Caco-2 (cell line): ENCODE measurements at regions not wholly inside any gene's neighbourhood (a gene's known extent, or its start where the extent isn't known, plus 50 kb on each side); places are given as distances from the start of the nearest gene placed in this dataset.

Source experiments
- BruUV-seq: library from RNA; stranded (reverse); fragments of 400-500 nt; replicated peaks from 2 replicates; lab custom pipeline; 2021; lab: Mats Ljungman, UMichigan
- CTCF ChIA-PET: fragments of 300-600 bp; sonication (Branson Sonifier 250); formaldehyde crosslinking; loops from one replicate; lab custom pipeline; 2022; ENCODE audit warnings: antibody characterized with exemption; lab: Charles Lee
- POLR2A ChIA-PET: fragments of 300-600 bp; sonication (Branson Sonifier 250); formaldehyde crosslinking; loops from one replicate; lab custom pipeline; 2022; ENCODE audit warnings: antibody characterized with exemption; lab: Charles Lee
- DNase-seq, 2 experiments: peaks; one replicate each; pipeline versions ENCODE4 v3.0.0 to v3.0.0-alpha.2; 2020 to 2022
- H3K27me3 ChIP-seq: replicated peaks from 2 replicates; pipeline ENCODE4 v1.6.0; 2011; ENCODE audit warnings: low read length; ENCODE audit not compliant: control insufficient read depth, insufficient read depth
- H3K36me3 ChIP-seq: 2 replicates; pipeline ENCODE4 v1.5.1; 2011; ENCODE audit warnings: low read length; ENCODE audit not compliant: control insufficient read depth, insufficient read depth
- H3K4me1 ChIP-seq: fragments of 250-450 bp; sonication (Bioruptor Pico); 2 replicates; pipeline ENCODE4 v1.5.1; 2020; ENCODE audit warnings: mild to moderate bottlenecking
- H3K4me3 ChIP-seq: 2 replicates; pipeline ENCODE4 v1.5.1; 2011; ENCODE audit warnings: low read depth, mild to moderate bottlenecking, control low read depth, low read length
- H3K9me3 ChIP-seq: fragments of 250-450 bp; sonication (Bioruptor Pico); 2 replicates; pipeline ENCODE4 v1.5.1; 2020; ENCODE audit warnings: mild to moderate bottlenecking, moderate library complexity
- H3K27ac Mint-ChIP-seq: one replicate; pipeline ENCODE4 v1.8.0; 2022; ENCODE audit warnings: mixed read lengths; ENCODE audit not compliant: unreplicated experiment
- H3K27me3 Mint-ChIP-seq: one replicate; pipeline ENCODE4 v1.8.0; 2022; ENCODE audit warnings: mixed read lengths; ENCODE audit not compliant: insufficient read depth, unreplicated experiment
- H3K36me3 Mint-ChIP-seq: one replicate; pipeline ENCODE4 v1.8.0; 2022; ENCODE audit warnings: mild to moderate bottlenecking, mixed read lengths; ENCODE audit not compliant: insufficient read depth, unreplicated experiment
- H3K4me1 Mint-ChIP-seq: one replicate; pipeline ENCODE4 v1.8.0; 2022; ENCODE audit warnings: low read depth, mixed read lengths; ENCODE audit not compliant: unreplicated experiment
- H3K4me3 Mint-ChIP-seq: one replicate; pipeline ENCODE4 v1.8.0; 2022; ENCODE audit warnings: mild to moderate bottlenecking, moderate library complexity, mixed read lengths; ENCODE audit not compliant: unreplicated experiment
- H3K9me3 Mint-ChIP-seq: one replicate; pipeline ENCODE4 v1.8.0; 2022; ENCODE audit warnings: mixed read lengths; ENCODE audit not compliant: unreplicated experiment
- CTCF ChIP-seq, 2 experiments: fragments of 200-600 bp in 1 of 2; IDR thresholded peaks; 1 replicate in 1 of 2; 2 replicates in 1 of 2; pipeline versions ENCODE4 v1.5.1 to v1.8.0; 2011 to 2022; ENCODE audit warnings: antibody characterized with exemption in 1 of 2, control low read depth in 1 of 2, inconsistent platforms in 1 of 2, low read depth in 1 of 2, low read length in 1 of 2, mild to moderate bottlenecking in 1 of 2, moderate library complexity in 1 of 2; ENCODE audit not compliant: insufficient read depth in 1 of 2, severe bottlenecking in 1 of 2, unreplicated experiment in 1 of 2
- intact Hi-C: fragments of 100-400 bp; cut with micrococcal nuclease; formaldehyde crosslinking; loops from one replicate; pipeline ENCODE4 v1.10.0; 2022; ENCODE audit not compliant: unreplicated experiment

DNA sequence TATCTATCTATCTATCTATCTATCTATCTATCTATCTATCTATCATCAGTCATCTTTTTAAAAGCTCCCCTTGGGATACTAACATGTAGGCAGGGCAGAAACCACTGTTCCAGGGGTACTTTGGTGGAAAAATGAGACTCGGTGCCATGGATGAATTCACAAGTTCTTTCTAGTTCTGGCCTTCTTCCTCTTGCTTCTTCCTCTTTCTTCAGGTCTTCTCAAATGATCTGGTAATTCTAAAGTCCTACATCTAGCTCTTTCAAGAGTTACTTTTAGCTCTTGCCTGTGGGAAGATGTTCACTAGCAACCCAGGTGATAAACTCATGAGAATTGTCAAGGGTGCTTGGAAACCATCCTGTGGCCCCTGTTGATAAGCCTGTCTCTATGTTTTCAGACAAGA is 168.5 kb upstream of the TBC1D5 start:
- Mint-ChIP-seq H3K36me3 (no peaks in the 10 kb centered on the region), H3K4me3 (no peak overlapping the region), H3K4me1 (peaks cover 7% of the 10 kb centered on the region), H3K27me3 (no peaks in the 10 kb centered on the region), H3K9me3 (no peaks in the 10 kb centered on the region), H3K27ac (no peak overlapping the region)
- CTCF ChIA-PET, result no interaction called here
- POLR2A ChIA-PET, result no interaction called here
- TF ChIP-seq CTCF (IDR thresholded peaks at IDR 0.05; ENCODE audit: insufficient read depth in 1 of 2, low read depth in 1 of 2, low read length in 1 of 2, severe bottlenecking in 1 of 2, unreplicated experiment in 1 of 2), result no peak
- Histone ChIP-seq H3K4me1 (no peaks in the 10 kb centered on the region), H3K27me3 (no peaks in the 10 kb centered on the region), H3K4me3 (no peak overlapping the region), H3K36me3 (no peaks in the 10 kb centered on the region), H3K9me3 (no peaks in the 10 kb centered on the region)
- no TSS peak for BruUV-seq
- no peak for DNase-seq
- intact Hi-C loops, result no loop called here

- Mint-ChIP-seq H3K4me3 (no peak overlapping the region), H3K36me3 (no peaks in the 10 kb centered on the region), H3K4me1 (peaks cover 7% of the 10 kb centered on the region), H3K27ac (no peak overlapping the region), H3K9me3 (no peaks in the 10 kb centered on the region), H3K27me3 (no peaks in the 10 kb centered on the region)
- no peaks in the 10 kb centered on the region for H3K27me3 ChIP-seq
- no peaks in the 10 kb centered on the region for H3K4me1 ChIP-seq
- no peak for DNase-seq
- CTCF ChIA-PET, result interaction anchor here (0.6 kb wide), 1 partner anchor 66 kb away, joined by 3 read pairs; no protein-coding TSS in a partner anchor
- intact Hi-C loops, result no loop called here
- no peak for TF ChIP-seq CTCF (IDR thresholded peaks at IDR 0.05; ENCODE audit: insufficient read depth in 1 of 2, low read depth in 1 of 2, low read length in 1 of 2, severe bottlenecking in 1 of 2, unreplicated experiment in 1 of 2)
- H3K36me3 ChIP-seq, result no peaks in the 10 kb centered on the region
- no peak overlapping the region for H3K4me3 ChIP-seq
- no TSS peak for BruUV-seq
- no peaks in the 10 kb centered on the region for H3K9me3 ChIP-seq
- POLR2A ChIA-PET, result no interaction called here
Measured at GRCh38 chr3:17909714-17910113, 167.3 kb upstream of the TBC1D5 start.

- no TSS peak for BruUV-seq
- H3K4me3 ChIP-seq, result no peak overlapping the region
Measured at GRCh38 chr3:17908399-17909191, 166.2 kb upstream of the TBC1D5 start.

More at GRCh38 chr3:17908399-17909191, 166.2 kb upstream of the TBC1D5 start:
- ChIA-PET CTCF (no interaction called here), POLR2A (no interaction called here)
- no peak overlapping the region for H3K4me3 Mint-ChIP-seq
- no peaks in the 10 kb centered on the region for H3K27me3 Mint-ChIP-seq
- no peaks in the 10 kb centered on the region for H3K36me3 Mint-ChIP-seq
- no peak for TF ChIP-seq CTCF (IDR thresholded peaks at IDR 0.05; ENCODE audit: insufficient read depth in 1 of 2, low read depth in 1 of 2, low read length in 1 of 2, severe bottlenecking in 1 of 2, unreplicated experiment in 1 of 2)
- H3K27me3 ChIP-seq, result no peaks in the 10 kb centered on the region
- no peak for DNase-seq
- no peaks in the 10 kb centered on the region for H3K9me3 Mint-ChIP-seq
- intact Hi-C loops, result no loop called here
- H3K9me3 ChIP-seq, result no peaks in the 10 kb centered on the region
- H3K4me1 Mint-ChIP-seq, result peaks cover 7% of the 10 kb centered on the region
- no peaks in the 10 kb centered on the region; the same call in 1 of the 2 replicates for H3K36me3 ChIP-seq
- H3K27ac Mint-ChIP-seq, result no peak overlapping the region
- H3K4me1 ChIP-seq, result no peaks in the 10 kb centered on the region
